K562 (cell line): ENCODE measurements at regions not wholly inside any gene's neighbourhood (a gene's known extent, or its start where the extent isn't known, plus 50 kb on each side); places are given as distances from the start of the nearest gene placed in this dataset.

Source experiments
- ATAC-seq: fragments of 200-7000 bp; cut with Tn5 transposase; 3 replicates; pipeline ENCODE4 v1.9.1; 2020; ENCODE audit warnings: moderate library complexity
- BruUV-seq: library from RNA; stranded (reverse); fragments of 400-500 nt; replicated peaks from 2 replicates; lab custom pipeline; 2021; lab: Mats Ljungman, UMichigan
- CTCF ChIA-PET: fragments of 300-600 bp; formaldehyde crosslinking; extraction: SDS; loops from one replicate; lab custom pipeline; 2021; ENCODE audit warnings: low intra/inter-chr PET ratio; lab: Yijun Ruan, JAX
- POLR2A ChIA-PET: fragments of 300-600, 350-650 bp; sonication (Branson Sonifier 250); formaldehyde crosslinking; extraction: SDS; loops from one replicate; lab custom pipeline; 2021; ENCODE audit warnings: antibody characterized with exemption, inconsistent platforms; lab: Yijun Ruan, JAX
- DNase-seq, 4 experiments: peaks; one replicate each; pipeline versions ENCODE4 v3.0.0 to v3.0.0-alpha.2; 2011 to 2018; ENCODE audit warnings: low spot score in 3 of 4, mixed read lengths in 3 of 4; ENCODE audit errors: extremely low read depth in 1 of 4
- FAIRE-seq: peaks from 2 replicates; lab custom pipeline; 2011; peaks lifted over from hg19 to GRCh38; lab: Jason Lieb, UNC
- H2AFZ ChIP-seq: 2 replicates; pipeline ENCODE4 v1.6.0; 2011; ENCODE audit warnings: low read depth, low read length, control low read depth, inconsistent platforms
- H3K27ac ChIP-seq: fragments of 200-600 bp; 3 replicates; pipeline ENCODE4 v1.8.0; 2011; ENCODE audit warnings: low read depth, mild to moderate bottlenecking, control low read depth, inconsistent platforms, low read length, moderate library complexity, mixed read lengths; ENCODE audit errors: extremely low read depth
- H3K27me3 ChIP-seq, 2 experiments: fragments of 300-600 bp in 1 of 2; 2 replicates in 1 of 2; 3 replicates in 1 of 2; pipeline versions ENCODE4 v1.6.0 to v1.8.0; 2011; ENCODE audit warnings: inconsistent platforms in 2 of 2, low read length in 2 of 2, mild to moderate bottlenecking in 1 of 2, mixed read lengths in 1 of 2, moderate library complexity in 1 of 2; ENCODE audit not compliant: control insufficient read depth in 2 of 2, insufficient read depth in 2 of 2
- H3K36me3 ChIP-seq: fragments of 300-600 bp; 3 replicates; pipeline ENCODE4 v1.8.0; 2011; ENCODE audit warnings: mild to moderate bottlenecking, low read length, inconsistent platforms; ENCODE audit not compliant: control insufficient read depth, insufficient read depth
- H3K4me1 ChIP-seq, 2 experiments: fragments of 200-600 bp in 1 of 2; replicated peaks in 1 of 2; 2 replicates in 1 of 2; 3 replicates in 1 of 2; pipeline versions ENCODE4 v1.5.1 to v1.8.0; 2011; ENCODE audit warnings: inconsistent platforms in 2 of 2, low read length in 2 of 2, mild to moderate bottlenecking in 1 of 2, mixed read lengths in 1 of 2, moderate library complexity in 1 of 2; ENCODE audit not compliant: control insufficient read depth in 2 of 2, insufficient read depth in 2 of 2
- H3K4me2 ChIP-seq: 2 replicates; pipeline ENCODE4 v1.6.1; 2011; ENCODE audit warnings: low read length, control low read depth, inconsistent platforms, mixed read lengths; ENCODE audit not compliant: insufficient read depth
- H3K4me3 ChIP-seq: fragments of 200-600 bp; sonication (generic), shearing (Covaris generic); 2 replicates; pipeline ENCODE4 v1.5.1; 2016; ENCODE audit warnings: control low read depth, inconsistent platforms
- H3K79me2 ChIP-seq: fragments of 200-600 bp; 3 replicates; pipeline ENCODE4 v1.8.0; 2011; ENCODE audit warnings: low read length, inconsistent platforms; ENCODE audit not compliant: control insufficient read depth, insufficient read depth
- H3K9ac ChIP-seq, 2 experiments: 2 replicates each; pipeline versions ENCODE4 v1.6.0 to v1.6.1; 2011; ENCODE audit warnings: low read depth in 2 of 2, low read length in 2 of 2, control low read depth in 1 of 2, inconsistent platforms in 1 of 2, mild to moderate bottlenecking in 1 of 2, mixed read lengths in 1 of 2; ENCODE audit not compliant: insufficient read depth in 1 of 2
- H3K9me1 ChIP-seq: one replicate; pipeline ENCODE4 v1.6.0; 2011; ENCODE audit warnings: inconsistent platforms, mild to moderate bottlenecking, low read length, moderate library complexity; ENCODE audit not compliant: control insufficient read depth, insufficient read depth
- H3K9me3 ChIP-seq: replicated peaks from 2 replicates; pipeline ENCODE4 v1.5.1; 2011; ENCODE audit warnings: low read depth, low read length, inconsistent platforms; ENCODE audit not compliant: control insufficient read depth, insufficient read depth
- H4K20me1 ChIP-seq: replicated peaks from 2 replicates; pipeline ENCODE4 v1.6.1; 2011; ENCODE audit warnings: low read length, inconsistent platforms, mixed read lengths; ENCODE audit not compliant: control insufficient read depth, insufficient read depth
- ATF4 ChIP-seq: fragments of 450-650 bp; formaldehyde crosslinking; IDR thresholded peaks from 2 replicates; pipeline ENCODE4 v1.4.0; 2022; ENCODE audit warnings: mild to moderate bottlenecking, moderate library complexity
- GTF2A2 ChIP-seq: IDR thresholded peaks from 2 replicates; pipeline ENCODE4 v1.6.1; 2016; ENCODE audit warnings: mild to moderate bottlenecking, missing genetic modification characterization, missing compliant biosample characterization
- KAT2B ChIP-seq: IDR thresholded peaks from one replicate; pipeline ENCODE4 v1.6.1; 2012; ENCODE audit warnings: low read depth, mild to moderate bottlenecking, control low read depth, inconsistent platforms, low read length, moderate library complexity
- NEUROD1 ChIP-seq: fragments of 150-350 bp; IDR thresholded peaks from 2 replicates; pipeline ENCODE4 v1.6.1; 2014; ENCODE audit warnings: borderline replicate concordance, low read length, low read depth; ENCODE audit not compliant: partially characterized antibody
- THRAP3 ChIP-seq: fragments of 450-650 bp; IDR thresholded peaks from 2 replicates; pipeline ENCODE4 v1.6.1; 2016; ENCODE audit warnings: mild to moderate bottlenecking, inconsistent platforms, borderline replicate concordance
- ZNF436 ChIP-seq: fragments of 250-450, 450-650 bp; sonication (Bioruptor Pico); formaldehyde crosslinking; IDR thresholded peaks from 2 replicates; pipeline ENCODE4 v1.7.0; 2020; ENCODE audit warnings: mild to moderate bottlenecking
- WGBS: fragments of 100-300 bp; shearing (Covaris generic); methylation state at CpG from one replicate; pipeline ENCODE4 v1.1.6; 2016; ENCODE audit warnings: low coverage, mixed read lengths; ENCODE audit not compliant: insufficient coverage; ENCODE audit errors: missing lambda C conversion rate; 5-methylcytosine and 5-hydroxymethylcytosine counted together
- in situ Hi-C: fragments of 300-500 bp; cut with MboI; formaldehyde crosslinking; loops from 4 replicates; pipeline ENCODE4 v1.15.0; 2018; ENCODE audit warnings: inconsistent platforms, mixed read lengths
- intact Hi-C: fragments of 100-400 bp; cut with micrococcal nuclease; formaldehyde crosslinking; loops from 2 replicates; pipeline ENCODE4 v1.14.2; 2022
- TF ChIP-seq, protein P1 (sequence below), 2 experiments: fragments of 450-650 bp; IDR thresholded peaks; 2 replicates each; pipeline ENCODE4 v1.6.1; 2018; ENCODE audit warnings: mild to moderate bottlenecking in 2 of 2, low read depth in 1 of 2; ENCODE audit not compliant: partially characterized antibody in 2 of 2

DNA sequence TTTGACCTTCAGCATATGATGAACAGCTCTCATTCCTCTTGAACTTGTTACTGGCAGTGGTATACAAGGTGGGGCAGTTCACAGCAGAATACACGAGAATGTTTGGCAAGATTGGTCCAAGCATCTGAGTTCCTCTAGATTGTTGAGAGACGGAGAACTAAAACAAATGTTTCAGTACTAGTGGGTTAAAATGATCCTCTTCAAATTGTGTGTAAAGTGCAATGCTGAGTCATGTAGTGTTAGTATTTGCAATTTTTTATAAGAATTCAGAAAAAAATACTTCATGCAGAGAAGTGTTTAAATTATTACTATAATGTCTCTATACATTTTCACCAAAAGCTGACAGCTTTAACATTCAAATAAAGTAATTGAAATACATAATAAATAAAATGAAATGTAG, 879.8 kb downstream of the TFAP2A start:
- intact Hi-C loops (no loop called here), in situ Hi-C loops (no loop called here)
- 0% methylated on average over 2 of the region's 2 CpGs for WGBS
- Histone ChIP-seq H3K36me3 (no peaks in the 10 kb centered on the region), H3K4me2 (no peak overlapping the region), H3K79me2 (no peaks in the 10 kb centered on the region), H3K9me1 (no peaks in the 10 kb centered on the region), H2AFZ (no peak overlapping the region), H3K4me1 (no peaks in the 10 kb centered on the region), H3K9me3 (peaks cover 3% of the 10 kb centered on the region; the same call in 1 of the 2 replicates)
- no TSS peak for BruUV-seq
- DNase-seq (no peak), FAIRE-seq (no peak), ATAC-seq (no peak)
- CTCF ChIA-PET, result no interaction called here
- TF ChIP-seq GTF2A2 (tag) (no peak), KAT2B (no peak), NEUROD1 (no peak), ATF4 (CRISPR knock-in tag) (no peak), ZNF436 (CRISPR knock-in tag) (no peak), THRAP3 (no peak)
- TF ChIP-seq, protein P1, sequence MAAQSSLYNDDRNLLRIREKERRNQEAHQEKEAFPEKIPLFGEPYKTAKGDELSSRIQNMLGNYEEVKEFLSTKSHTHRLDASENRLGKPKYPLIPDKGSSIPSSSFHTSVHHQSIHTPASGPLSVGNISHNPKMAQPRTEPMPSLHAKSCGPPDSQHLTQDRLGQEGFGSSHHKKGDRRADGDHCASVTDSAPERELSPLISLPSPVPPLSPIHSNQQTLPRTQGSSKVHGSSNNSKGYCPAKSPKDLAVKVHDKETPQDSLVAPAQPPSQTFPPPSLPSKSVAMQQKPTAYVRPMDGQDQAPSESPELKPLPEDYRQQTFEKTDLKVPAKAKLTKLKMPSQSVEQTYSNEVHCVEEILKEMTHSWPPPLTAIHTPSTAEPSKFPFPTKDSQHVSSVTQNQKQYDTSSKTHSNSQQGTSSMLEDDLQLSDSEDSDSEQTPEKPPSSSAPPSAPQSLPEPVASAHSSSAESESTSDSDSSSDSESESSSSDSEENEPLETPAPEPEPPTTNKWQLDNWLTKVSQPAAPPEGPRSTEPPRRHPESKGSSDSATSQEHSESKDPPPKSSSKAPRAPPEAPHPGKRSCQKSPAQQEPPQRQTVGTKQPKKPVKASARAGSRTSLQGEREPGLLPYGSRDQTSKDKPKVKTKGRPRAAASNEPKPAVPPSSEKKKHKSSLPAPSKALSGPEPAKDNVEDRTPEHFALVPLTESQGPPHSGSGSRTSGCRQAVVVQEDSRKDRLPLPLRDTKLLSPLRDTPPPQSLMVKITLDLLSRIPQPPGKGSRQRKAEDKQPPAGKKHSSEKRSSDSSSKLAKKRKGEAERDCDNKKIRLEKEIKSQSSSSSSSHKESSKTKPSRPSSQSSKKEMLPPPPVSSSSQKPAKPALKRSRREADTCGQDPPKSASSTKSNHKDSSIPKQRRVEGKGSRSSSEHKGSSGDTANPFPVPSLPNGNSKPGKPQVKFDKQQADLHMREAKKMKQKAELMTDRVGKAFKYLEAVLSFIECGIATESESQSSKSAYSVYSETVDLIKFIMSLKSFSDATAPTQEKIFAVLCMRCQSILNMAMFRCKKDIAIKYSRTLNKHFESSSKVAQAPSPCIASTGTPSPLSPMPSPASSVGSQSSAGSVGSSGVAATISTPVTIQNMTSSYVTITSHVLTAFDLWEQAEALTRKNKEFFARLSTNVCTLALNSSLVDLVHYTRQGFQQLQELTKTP (IDR thresholded peaks at IDR 0.05; ENCODE audit: low read depth in 1 of 2, partially characterized antibody in 2 of 2), result no peak
- TF ChIP-seq, all 486 proteins: peak for 0
- H3K4me3 ChIP-seq, result no peak overlapping the region
- no peaks in the 10 kb centered on the region for H3K27me3 ChIP-seq
- H3K9ac ChIP-seq, result no peak overlapping the region
- POLR2A ChIA-PET, result no interaction called here
- no peak overlapping the region for H3K27ac ChIP-seq
- H4K20me1 ChIP-seq, result no peaks in the 10 kb centered on the region
